Stimulated activated CD8-positive, alpha-beta memory T cell treated with anti-CD3 and anti-CD28 coated beads, Interleukin-15, amount 100 ng/mL, for 48 hours (primary cell): ENCODE measurements at regions not wholly inside any gene's neighbourhood (a gene's known extent, or its start where the extent isn't known, plus 50 kb on each side); places are given as distances from the start of the nearest gene placed in this dataset.

Experiments
- DNase-seq, 2 donors: peaks; one replicate each; pipeline ENCODE4 v3.0.0-alpha.2; 2020; ENCODE audit warnings: low read depth in 2 of 2

- DNase-seq = no peak
Measured at GRCh38 chr4:123987408-123987807, 590.8 kb downstream of the SPRY1 start.

DNA sequence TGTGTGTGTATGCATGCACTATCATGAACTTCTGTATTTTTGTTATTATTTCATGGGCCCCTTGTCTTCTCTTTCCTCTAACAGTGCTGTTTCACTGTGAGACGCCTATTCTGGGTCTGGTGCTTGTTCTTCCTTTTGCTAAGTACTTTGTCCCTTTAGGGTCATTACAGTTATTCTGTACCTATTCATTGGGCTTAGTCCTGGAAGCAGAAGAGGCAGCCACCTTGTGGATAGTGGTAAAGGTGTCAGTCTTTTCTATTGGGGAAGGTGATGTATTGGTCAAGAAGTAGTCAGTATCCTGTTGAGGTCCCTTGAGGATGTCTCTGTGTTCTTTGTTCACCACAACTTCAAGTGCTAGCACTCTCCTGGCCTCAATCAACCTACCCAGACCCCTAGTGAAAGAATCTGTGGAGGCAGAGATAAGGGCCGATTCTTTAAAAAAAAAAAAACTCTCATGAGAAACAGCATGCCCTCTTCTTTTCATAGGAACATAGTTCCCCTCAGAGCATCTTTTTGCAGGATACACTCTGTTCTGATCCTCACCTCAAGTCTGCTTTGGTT, 593.8 kb downstream of the SPRY1 start:
- no peak for DNase-seq

GRCh38 chr4:123994917-123995316, 598.3 kb downstream of the SPRY1 start:
- DNase-seq = no peak

GRCh38 chr4:123995936-123996335, 599.3 kb downstream of the SPRY1 start:
- no peak for DNase-seq

GRCh38 chr4:123996718-123997510, 600.3 kb downstream of the SPRY1 start:
- no peak for DNase-seq

DNA sequence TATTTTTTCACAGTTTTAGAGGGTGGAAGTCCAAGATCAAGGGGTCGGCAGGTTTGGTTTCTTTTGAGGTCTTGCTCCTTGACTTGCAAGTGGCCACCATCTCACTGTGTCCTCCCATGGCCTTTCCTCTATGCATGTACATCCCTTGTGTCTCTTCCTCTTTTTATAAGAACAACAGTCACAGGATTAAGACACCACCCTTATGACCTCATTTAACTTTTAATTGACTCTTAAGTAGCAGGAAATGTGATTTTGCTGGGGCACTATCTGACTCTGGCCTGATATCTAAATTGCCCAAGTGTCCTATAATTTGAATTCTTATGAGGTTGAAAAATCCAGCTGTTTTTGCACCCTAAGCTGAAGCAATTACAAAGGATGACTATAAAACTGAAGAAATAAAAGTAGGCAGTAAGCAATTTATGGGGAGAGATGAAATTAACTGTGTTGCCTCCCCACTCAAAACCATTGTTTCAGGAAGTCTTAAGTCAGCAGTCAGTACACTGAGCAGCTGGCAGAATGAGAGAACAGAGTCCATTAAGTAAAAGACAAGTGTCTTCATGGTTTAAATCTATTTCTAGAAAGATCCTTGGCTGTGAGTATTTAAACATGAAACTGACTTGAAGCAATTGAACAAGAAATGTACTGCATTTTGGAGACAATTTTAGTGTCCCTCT, 601.3 kb downstream of the SPRY1 start:
- no peak for DNase-seq

- no peak for DNase-seq
Measured at GRCh38 chr4:124000233-124000632, 603.6 kb downstream of the SPRY1 start.

- DNase-seq = no peak
Measured at GRCh38 chr4:124015766-124016165, 619.2 kb downstream of the SPRY1 start.

- no peak for DNase-seq
Measured at GRCh38 chr4:124017185-124017785, 620.7 kb downstream of the SPRY1 start.

DNA sequence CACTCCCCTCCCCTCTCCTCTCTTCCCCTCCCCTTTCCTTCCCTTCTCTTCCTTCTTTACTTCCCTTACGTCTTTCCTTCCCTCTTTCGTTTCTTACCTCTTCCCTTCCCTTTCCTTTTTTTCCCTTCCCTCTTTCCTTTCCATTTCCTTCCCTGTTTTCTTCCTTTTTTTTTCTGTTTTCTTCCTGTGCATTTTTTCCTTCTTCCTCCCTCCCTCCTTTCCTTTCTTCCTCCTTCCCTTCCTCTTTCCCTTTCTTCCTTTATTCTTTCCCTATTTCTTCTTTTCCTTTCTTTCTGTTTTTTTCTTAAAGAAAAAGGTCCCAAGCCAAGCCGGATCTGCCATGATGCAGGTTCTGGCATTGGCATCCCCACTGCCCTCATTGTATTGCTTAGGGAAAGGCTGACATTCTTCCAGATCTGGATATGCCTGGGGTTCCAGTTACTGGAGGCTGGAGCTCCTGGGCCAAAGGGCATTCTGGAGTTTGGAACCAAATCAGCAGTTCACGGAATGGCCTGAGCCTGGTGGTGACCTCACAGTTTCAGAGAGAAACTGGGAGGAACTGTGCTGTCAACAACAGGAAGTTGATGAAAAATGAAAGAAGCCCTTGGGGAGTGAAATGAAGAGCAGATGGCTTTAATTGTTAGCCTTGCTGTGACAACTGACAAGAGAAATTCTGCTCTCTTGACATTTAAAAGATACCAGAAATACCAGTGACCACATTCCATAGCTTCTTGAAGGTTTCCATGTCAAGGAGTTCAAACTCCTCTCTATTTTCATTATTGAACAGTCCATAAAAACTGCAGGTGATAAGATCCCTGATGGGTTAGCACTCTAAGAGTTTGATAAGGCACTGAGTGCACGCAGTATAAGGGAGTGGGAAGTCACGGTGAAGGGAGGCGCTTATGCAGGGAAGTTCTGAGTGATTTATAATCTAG, 622.1 kb downstream of the SPRY1 start:
- DNase-seq = no peak

- no peak for DNase-seq
Measured at GRCh38 chr4:124019749-124020549, 623.4 kb downstream of the SPRY1 start.

GRCh38 chr4:124025000-124025399, 628.4 kb downstream of the SPRY1 start:
- no peak for DNase-seq

- DNase-seq = no peak
Measured at GRCh38 chr4:124025428-124025827, 628.8 kb downstream of the SPRY1 start.

- DNase-seq = no peak
Measured at GRCh38 chr4:124028182-124028581, 631.6 kb downstream of the SPRY1 start.

GRCh38 chr4:124030147-124030546, 633.6 kb downstream of the SPRY1 start:
- no peak for DNase-seq

DNA sequence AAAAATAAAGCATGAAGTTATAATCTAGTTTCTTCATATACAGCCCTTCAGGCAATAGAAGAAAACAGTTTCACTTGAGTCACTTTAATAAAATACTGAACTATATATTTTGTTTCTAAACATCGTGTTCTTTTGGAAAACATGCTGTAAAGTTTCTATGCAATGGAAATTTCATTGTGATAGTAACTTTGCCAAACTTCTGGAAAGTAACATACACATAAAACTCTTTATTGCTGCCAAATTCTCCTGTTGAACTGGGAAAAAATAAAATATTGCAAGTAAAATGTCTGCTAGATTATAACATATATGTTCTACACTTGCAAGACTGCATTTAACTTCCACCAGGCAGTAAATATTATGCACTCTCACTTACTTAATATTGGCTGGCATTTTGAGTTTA, 635.4 kb downstream of the SPRY1 start:
- no peak for DNase-seq

DNA sequence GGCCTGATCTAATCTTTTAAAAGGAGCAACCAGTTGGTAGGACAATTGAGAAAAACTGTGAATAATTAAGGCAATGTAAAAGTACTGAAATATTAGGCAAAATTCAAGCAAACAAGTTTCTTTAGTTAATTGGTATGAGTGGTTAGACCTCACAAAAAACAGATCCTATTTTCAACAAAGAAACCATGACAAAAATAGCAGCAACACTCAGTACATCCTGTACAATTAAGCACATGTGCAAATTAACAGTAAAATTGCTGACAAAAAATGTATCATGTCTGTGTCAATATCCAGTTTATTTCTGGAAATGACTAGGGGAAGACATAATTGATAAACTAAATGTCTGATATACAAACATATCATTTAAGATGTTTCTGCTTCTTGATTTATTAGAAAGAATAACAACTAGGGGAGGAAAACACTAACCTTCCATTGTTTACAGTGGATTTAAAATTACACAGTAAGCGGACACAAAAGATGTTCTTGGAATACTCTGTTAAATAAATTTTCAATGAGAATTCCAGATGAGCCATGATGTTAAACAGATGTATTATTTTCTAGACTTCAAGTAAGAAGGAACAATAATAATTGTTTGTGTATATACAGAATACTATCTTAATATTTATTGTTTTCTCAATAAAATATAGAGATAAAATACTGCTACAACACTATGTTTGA, 638.9 kb downstream of the SPRY1 start:
- DNase-seq = no peak

DNA sequence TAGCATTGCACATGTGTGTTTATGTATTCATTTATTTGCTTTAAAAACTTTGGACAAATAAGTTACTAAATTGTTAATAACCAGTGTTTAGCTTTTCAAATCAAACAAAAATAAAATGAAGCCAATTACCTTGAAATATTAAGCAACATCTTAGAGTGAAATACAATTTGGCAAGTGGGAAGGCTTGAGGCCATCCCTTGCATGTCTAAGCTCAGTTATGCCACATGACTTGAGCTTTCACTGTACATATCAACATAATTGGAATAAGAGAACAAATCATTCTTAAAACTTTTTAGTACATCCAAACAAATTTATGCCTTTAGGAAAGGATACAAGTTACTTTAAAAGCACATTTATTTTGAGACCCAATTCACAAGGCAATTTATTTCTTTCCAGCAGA, 640.6 kb downstream of the SPRY1 start:
- no peak for DNase-seq

GRCh38 chr4:124044330-124044729, 647.7 kb downstream of the SPRY1 start:
- no peak for DNase-seq

GRCh38 chr4:124044867-124045266, 648.3 kb downstream of the SPRY1 start:
- no peak for DNase-seq
